Gastrocnemius medialis (tissue), 4 donors: ENCODE measurements at regions not wholly inside any gene's neighbourhood (a gene's known extent, or its start where the extent isn't known, plus 50 kb on each side); places are given as distances from the start of the nearest gene placed in this dataset.

ENCODE experiments used
- ATAC-seq, 2 donors: fragments of 150-250 bp; one replicate each; pipeline ENCODE4 v1.9.1; 2016
- DNase-seq, 2 donors: peaks; one replicate each; pipeline ENCODE4 v3.0.0-alpha.2; 2019
- H3K27ac ChIP-seq, 4 donors: fragments of 200-600 bp; sonication (generic); 1 replicate in 1 of 4; 2 replicates in 3 of 4; pipeline ENCODE4 v1.5.1; 2016 to 2018; ENCODE audit warnings: mild to moderate bottlenecking in 2 of 4, moderate library complexity in 1 of 4
- H3K27me3 ChIP-seq, 3 donors: fragments of 200-600 bp; sonication (generic) in 2 of 3; 1 replicate in 1 of 3; 2 replicates in 2 of 3; pipeline versions ENCODE4 v1.5.1 to v1.6.0; 2016 to 2019; ENCODE audit warnings: mild to moderate bottlenecking in 1 of 3, moderate library complexity in 1 of 3
- H3K36me3 ChIP-seq, 2 donors: fragments of 200-600 bp; sonication (generic) in 1 of 2; one replicate each; pipeline ENCODE4 v1.5.1; 2017 to 2018
- H3K4me1 ChIP-seq, 2 donors: fragments of 200-600 bp; sonication (generic) in 1 of 2; one replicate each; pipeline ENCODE4 v1.5.1; 2016 to 2017; ENCODE audit warnings: mild to moderate bottlenecking in 2 of 2
- H3K4me3 ChIP-seq, 4 donors: fragments of 200-600 bp; sonication (generic) in 3 of 4; 1 replicate in 1 of 4; 2 replicates in 3 of 4; pipeline ENCODE4 v1.5.1; 2016 to 2019; ENCODE audit warnings: mild to moderate bottlenecking in 2 of 4
- H3K9me3 ChIP-seq, 3 donors: fragments of 200-600 bp; sonication (generic) in 2 of 3; 1 replicate in 1 of 3; 2 replicates in 2 of 3; pipeline ENCODE4 v1.5.1; 2016 to 2019
- CTCF ChIP-seq, 5 experiments: fragments of 450-650 bp in 3 of 5; fragments of 200-600 bp in 2 of 5; sonication (generic) in 2 of 5; IDR thresholded peaks in 4 of 5; conservative IDR thresholded peaks in 1 of 5; 1 replicate in 4 of 5; 2 replicates in 1 of 5; pipeline ENCODE4 v1.5.1; 2016 to 2019; ENCODE audit warnings: antibody characterized with exemption in 5 of 5, mild to moderate bottlenecking in 3 of 5, moderate library complexity in 3 of 5
- POLR2A ChIP-seq, 2 donors: fragments of 450-650 bp; IDR thresholded peaks; one replicate each; pipeline ENCODE4 v1.6.1; 2017; ENCODE audit warnings: antibody characterized with exemption in 2 of 2, mild to moderate bottlenecking in 2 of 2, moderate library complexity in 2 of 2
- in situ Hi-C, 4 donors: fragments of 200-750 bp; cut with MboI; loops; one replicate each; pipeline versions ENCODE4 v1.15.0 to v1.8.0; 2017; ENCODE audit warnings: low sequenced_read_pairs in 4 of 4
- intact Hi-C: fragments of 100-400 bp; cut with DNase I; formaldehyde crosslinking; loops from one replicate; pipeline ENCODE4 v1.15.1; 2023; ENCODE audit warnings: low total_unique reads

GRCh38 chr12:93019212-93019927 is 90.3 kb upstream of the EEA1 start:
- H3K4me1 ChIP-seq, result no peaks in the 10 kb centered on the region
- no peak for ATAC-seq
- no peak overlapping the region for H3K4me3 ChIP-seq
- no peak for TF ChIP-seq POLR2A (IDR thresholded peaks at IDR 0.05)
- H3K9me3 ChIP-seq, result no peaks in the 10 kb centered on the region
- in situ Hi-C loops (no loop called here), intact Hi-C loops (no loop called here)
- no peak for DNase-seq
- H3K36me3 ChIP-seq, result no peaks in the 10 kb centered on the region
- H3K27me3 ChIP-seq, result no peaks in the 10 kb centered on the region
- no peak overlapping the region for H3K27ac ChIP-seq

GRCh38 chr12:93019975-93020630 is 91.0 kb upstream of the EEA1 start:
- no peaks in the 10 kb centered on the region for H3K9me3 ChIP-seq
- no peak for ATAC-seq

GRCh38 chr12:93020631-93021597 is 91.8 kb upstream of the EEA1 start:
- intact Hi-C loops (no loop called here), in situ Hi-C loops (loop anchor here in 1 of 4 donors (10.0 kb wide), 1 partner anchor 374 kb away; no protein-coding TSS in a partner anchor)
- TF ChIP-seq CTCF (IDR thresholded peaks at IDR 0.05 in 4 of 5, conservative IDR thresholded peaks at IDR 0.05 in 1 of 5), result no peak
- no peak for TF ChIP-seq POLR2A (IDR thresholded peaks at IDR 0.05)
- no peak overlapping the region for H3K27ac ChIP-seq
- H3K4me3 ChIP-seq, result no peak overlapping the region
- no peaks in the 10 kb centered on the region for H3K9me3 ChIP-seq
- no peaks in the 10 kb centered on the region for H3K36me3 ChIP-seq
- DNase-seq, result no peak
- no peak for ATAC-seq
- H3K4me1 ChIP-seq, result no peaks in the 10 kb centered on the region
- H3K27me3 ChIP-seq, result no peaks in the 10 kb centered on the region

More at GRCh38 chr12:93019975-93020630, 91.0 kb upstream of the EEA1 start:
- TF ChIP-seq POLR2A (IDR thresholded peaks at IDR 0.05), result no peak
- TF ChIP-seq CTCF (IDR thresholded peaks at IDR 0.05 in 4 of 5, conservative IDR thresholded peaks at IDR 0.05 in 1 of 5), result no peak
- in situ Hi-C loops, result loop anchor here in 1 of 4 donors (10.0 kb wide), 1 partner anchor 375 kb away; no protein-coding TSS in a partner anchor
- no peak for DNase-seq
- H3K4me3 ChIP-seq, result no peak overlapping the region
- H3K27ac ChIP-seq, result no peak overlapping the region
- H3K27me3 ChIP-seq, result no peaks in the 10 kb centered on the region
- intact Hi-C loops, result no loop called here
- H3K4me1 ChIP-seq, result no peaks in the 10 kb centered on the region
- H3K36me3 ChIP-seq, result no peaks in the 10 kb centered on the region

GRCh38 chr12:93022603-93023340 is 93.7 kb upstream of the EEA1 start:
- H3K4me1 ChIP-seq, result no peaks in the 10 kb centered on the region
- no peak overlapping the region for H3K27ac ChIP-seq
- H3K4me3 ChIP-seq, result no peak overlapping the region
- no peaks in the 10 kb centered on the region for H3K27me3 ChIP-seq
- TF ChIP-seq CTCF (IDR thresholded peaks at IDR 0.05 in 4 of 5, conservative IDR thresholded peaks at IDR 0.05 in 1 of 5), result no peak
- in situ Hi-C loops, result loop anchor here in 1 of 4 donors (10.0 kb wide), 1 partner anchor 372 kb away; no protein-coding TSS in a partner anchor
- DNase-seq (no peak), ATAC-seq (no peak)
- no peaks in the 10 kb centered on the region for H3K9me3 ChIP-seq
- no peaks in the 10 kb centered on the region for H3K36me3 ChIP-seq
- intact Hi-C loops, result no loop called here
